ENCODE measurements at regions not wholly inside any gene's neighbourhood (a gene's known extent, or its start where the extent isn't known, plus 50 kb on each side); places are given as distances from the start of the nearest gene placed in this dataset.

DNA sequence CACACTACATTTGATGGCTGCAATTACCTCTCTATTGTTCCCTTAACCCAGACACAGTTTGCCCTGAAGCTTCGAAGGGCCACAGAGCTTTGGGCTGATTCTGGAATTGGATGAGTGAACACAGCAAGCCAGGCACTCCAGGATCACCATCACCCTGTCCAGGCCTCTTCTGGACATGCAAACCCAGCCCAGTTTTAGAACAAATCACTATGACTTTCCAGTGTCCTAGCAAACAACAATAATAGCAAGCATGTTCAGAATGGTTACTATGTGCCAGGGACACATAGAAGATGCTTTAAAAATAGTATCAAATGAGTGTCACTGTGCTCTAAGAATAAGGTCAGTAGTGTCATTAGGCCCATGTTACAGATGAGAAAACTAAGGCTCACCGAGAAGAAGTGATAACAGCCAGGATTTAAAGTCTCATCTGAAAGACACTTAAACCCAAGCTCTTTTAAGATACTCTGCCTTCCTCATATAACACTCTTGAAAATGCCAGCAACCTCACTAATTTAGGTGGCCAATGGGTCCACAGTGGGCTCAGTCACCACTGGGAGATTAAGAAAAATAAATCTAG lies 191.7 kb upstream of the STK17B start:
- DNase-seq, result no peak

- DNase-seq, result no peak
Measured at GRCh38 chr2:196365145-196365544, 193.8 kb upstream of the STK17B start.

- no peak for DNase-seq
Measured at GRCh38 chr2:196365923-196366322, 194.5 kb upstream of the STK17B start.

DNA sequence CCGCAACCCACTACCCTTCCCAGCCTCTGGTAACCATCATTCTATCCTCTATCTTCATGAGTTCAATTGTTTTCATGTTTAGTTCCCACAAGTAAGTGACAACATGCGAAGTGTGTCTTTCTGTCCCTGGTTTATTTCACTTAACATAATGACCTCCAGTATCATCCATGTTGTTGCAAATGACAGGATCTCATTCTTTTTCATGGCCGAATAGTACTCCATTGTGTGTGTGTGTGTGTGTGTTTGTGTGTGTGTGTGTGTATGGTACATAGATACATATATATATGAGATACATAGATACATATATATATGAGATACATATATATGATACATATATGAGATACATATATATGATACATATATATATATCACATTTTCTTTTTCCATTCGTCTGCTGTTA lies 196.3 kb upstream of the STK17B start:
- DNase-seq, result no peak

DNA sequence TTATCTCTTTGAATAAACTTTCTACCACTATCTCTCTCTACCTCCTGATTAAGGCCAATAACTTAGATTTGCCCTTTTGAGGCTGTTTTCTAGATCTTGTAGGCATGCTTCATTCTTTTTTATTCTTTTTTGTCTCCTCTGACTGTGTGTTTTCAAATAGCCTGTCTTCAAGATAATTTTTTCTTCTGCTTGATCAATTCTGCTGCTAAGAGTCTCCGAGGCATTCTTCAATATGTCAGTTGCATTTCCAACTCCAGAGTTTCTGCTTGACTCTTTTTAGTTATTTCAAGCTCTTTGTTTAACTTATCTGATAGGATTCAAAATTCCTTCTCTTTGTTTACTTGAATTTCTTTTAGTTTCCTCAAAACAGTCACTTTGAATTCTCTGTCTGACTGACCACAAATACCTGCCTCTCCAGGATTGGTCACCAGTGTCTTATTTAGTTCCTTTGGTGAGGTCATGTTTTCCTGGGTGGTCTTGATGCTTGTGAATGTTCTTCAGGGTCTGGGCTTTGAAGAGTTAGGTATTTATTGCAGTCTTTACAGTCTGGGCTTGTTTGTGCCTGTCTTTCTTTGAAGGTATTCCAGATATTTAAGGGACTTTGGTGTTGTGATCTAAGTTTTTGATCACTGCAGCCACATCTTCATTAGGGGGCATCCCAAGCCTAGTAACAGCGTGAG lies 197.3 kb upstream of the STK17B start:
- no peak for DNase-seq

GRCh38 chr2:196369967-196370366 lies 198.6 kb upstream of the STK17B start:
- DNase-seq, result no peak

- DNase-seq, result no peak
Measured at GRCh38 chr2:196370381-196370780, 199.0 kb upstream of the STK17B start.

GRCh38 chr2:196372276-196372809 lies 201.0 kb upstream of the STK17B start:
- DNase-seq, result no peak

- no peak for DNase-seq
Measured at GRCh38 chr2:196372811-196373664, 201.7 kb upstream of the STK17B start.

GRCh38 chr2:196376984-196377877 lies 205.9 kb upstream of the STK17B start:
- no peak for DNase-seq

DNA sequence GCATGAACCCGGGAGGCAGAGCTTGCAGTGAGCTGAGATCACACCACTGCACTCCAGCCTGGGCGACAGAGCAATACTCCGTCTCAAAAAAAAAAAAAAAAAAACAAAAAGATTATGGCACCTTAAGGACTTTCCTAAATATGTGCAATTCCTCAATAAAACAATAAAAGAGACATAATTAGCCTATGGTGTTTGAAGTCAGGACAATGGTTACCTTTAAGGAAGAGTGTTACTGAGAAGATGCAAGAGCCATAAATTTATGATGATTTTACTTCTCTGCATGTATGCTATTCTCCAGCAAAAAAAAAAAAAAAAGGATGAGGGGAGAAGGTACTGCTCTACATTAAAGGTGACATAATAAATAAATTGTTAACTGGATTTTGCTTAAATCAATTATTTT lies 208.2 kb upstream of the STK17B start:
- no peak for DNase-seq

GRCh38 chr2:196380098-196380497 lies 208.7 kb upstream of the STK17B start:
- no peak for DNase-seq

DNA sequence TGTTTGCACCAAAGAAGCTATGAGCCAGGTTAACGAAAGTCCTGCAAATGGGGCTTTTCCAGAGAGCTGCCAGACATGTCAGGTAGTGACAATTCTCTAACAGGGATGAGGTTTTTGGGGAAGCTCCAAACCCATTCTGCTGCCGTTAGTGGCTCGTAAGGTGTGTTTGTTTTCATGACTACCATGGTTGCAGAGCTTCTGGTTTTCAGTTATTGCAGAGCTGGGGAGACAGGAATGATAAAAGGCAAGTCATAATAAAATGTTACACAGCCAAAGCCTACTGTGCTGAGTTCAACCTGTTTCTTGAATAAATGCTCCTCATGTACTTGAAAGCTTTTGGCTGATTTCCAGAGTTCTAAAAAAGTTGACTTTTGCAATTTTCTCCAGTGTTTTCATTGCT lies 209.2 kb upstream of the STK17B start:
- no peak for DNase-seq

GRCh38 chr2:196381464-196381863 lies 210.1 kb upstream of the STK17B start:
- DNase-seq, result no peak

DNA sequence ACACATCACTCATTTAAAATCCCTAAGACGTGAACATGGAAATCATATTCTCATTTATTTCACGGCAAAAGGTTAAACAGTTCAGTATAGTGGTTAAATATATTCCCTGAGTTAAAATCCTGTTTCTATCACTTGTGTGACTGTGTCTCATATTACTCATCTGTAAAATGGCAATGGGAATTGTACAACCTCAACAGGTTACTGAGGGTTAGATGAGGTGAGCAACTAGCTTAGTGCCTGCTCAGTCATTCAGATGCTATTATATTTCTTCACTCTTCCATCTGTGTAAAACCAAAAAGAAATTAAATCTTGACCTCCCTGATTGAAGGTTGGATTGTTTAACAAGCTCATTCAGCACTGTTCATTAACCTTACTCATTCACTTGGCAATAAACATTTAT lies 212.4 kb upstream of the STK17B start:
- DNase-seq, result no peak

GRCh38 chr2:196384729-196385128 lies 213.4 kb upstream of the STK17B start:
- DNase-seq, result no peak

- no peak for DNase-seq
Measured at GRCh38 chr2:196389670-196390069, 218.3 kb upstream of the STK17B start.

GRCh38 chr2:196390243-196391148 lies 219.1 kb upstream of the STK17B start:
- no peak for DNase-seq

DNA sequence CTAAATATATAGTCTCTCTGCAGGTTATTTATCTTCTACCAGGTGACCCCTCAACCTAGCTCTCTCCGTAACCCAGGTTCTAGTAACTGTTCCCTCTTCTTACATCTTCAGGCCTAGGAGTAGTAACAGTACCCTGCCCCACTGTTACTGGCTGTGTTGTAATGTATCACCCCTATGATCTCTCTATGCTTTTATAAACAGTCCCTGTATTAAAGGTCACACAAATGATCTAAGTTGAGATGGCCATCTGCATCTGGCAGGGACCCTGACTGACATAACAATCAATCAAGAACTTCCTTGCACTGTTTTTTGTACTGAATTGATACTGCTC lies 219.7 kb upstream of the STK17B start:
- no peak for DNase-seq

DNA sequence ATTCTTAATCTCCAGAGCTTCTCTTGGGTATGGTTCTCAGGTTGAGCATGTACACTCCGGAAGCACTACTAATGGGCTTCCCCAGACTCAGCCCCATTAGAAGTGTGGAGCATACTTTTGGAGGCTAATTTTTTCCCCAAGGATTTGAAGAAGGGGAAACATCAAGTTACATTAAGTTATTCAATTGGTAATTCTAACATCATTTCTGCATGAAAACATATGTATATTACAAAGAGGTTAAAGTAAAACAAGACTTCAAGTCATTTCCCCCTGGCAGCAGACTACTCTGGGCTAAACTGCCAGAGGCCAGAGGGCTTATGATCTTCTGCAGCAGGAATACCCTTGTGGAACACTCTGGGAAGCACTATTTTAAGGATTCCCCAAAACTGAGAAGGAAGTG lies 227.7 kb upstream of the STK17B start:
- no peak for DNase-seq

DNA sequence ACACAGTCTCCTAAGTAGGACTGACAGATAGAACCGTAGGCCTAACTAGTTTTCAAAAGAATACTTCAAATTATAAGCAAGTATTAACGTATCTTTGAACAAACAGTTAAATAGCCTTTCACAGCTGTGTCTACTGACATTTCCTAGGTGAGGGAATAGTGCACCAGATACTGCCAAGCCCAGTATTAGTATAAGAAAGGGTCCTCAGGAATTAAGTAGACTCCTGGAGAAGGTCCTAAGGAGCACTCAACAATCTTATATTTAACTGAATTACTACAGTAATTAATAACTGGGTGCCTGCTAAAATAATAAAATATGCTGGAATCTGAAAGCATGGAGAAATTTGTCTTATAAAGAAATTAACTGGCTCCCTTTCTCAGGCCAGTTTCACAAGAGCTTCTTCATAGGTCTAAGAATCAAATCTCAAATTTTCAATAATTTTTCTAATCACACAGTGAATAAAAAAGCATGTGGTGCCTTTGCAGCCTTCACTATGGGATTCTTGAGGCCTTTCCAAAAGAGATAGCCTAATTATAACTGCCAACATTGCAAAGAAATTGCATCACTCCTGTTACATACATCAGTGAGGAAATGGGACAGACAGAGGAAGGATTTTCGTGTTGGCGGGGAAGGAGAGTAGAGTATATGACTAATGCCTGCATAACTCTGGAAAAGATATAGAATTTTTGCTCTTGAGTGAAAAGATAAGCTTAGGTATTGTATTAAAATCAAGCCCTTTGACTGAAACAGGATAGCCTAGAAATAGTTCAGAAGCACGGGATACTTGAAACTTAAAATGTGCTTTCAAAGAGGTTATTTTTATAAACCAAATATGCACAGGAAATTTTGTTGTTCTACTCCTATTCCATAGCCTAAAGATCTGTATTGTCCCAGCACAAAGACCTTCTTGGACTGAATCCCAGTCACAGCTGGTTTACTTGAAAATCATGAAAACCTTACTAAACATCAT lies 228.6 kb upstream of the STK17B start:
- DNase-seq, result no peak
